Psoas muscle (tissue), 7 donors: ENCODE measurements at regions not wholly inside any gene's neighbourhood (a gene's known extent, or its start where the extent isn't known, plus 50 kb on each side); places are given as distances from the start of the nearest gene placed in this dataset.
A peak's percentile ranks its signal among the peaks of the same experiment; 100 is the strongest.

ENCODE experiments used
- ATAC-seq, 4 donors: fragments of 200-7000 bp; cut with Tn5 transposase; one replicate each; pipeline ENCODE4 v1.9.1; 2020; ENCODE audit warnings: moderate library complexity in 3 of 4, mild to moderate bottlenecking in 2 of 4
- DNase-seq, 2 donors: peaks; one replicate each; pipeline ENCODE4 v3.0.0-alpha.2; 2020
- H3K27ac ChIP-seq: fragments of 200-600 bp; one replicate; pipeline ENCODE4 v1.8.0; 2022
- H3K27me3 ChIP-seq, 3 donors: fragments of 200-600 bp in 1 of 3; one replicate each; pipeline versions ENCODE4 v1.6.1 to v1.8.0; 2013 to 2022; ENCODE audit warnings: low read length in 2 of 3, mild to moderate bottlenecking in 2 of 3, moderate library complexity in 1 of 3; ENCODE audit not compliant: insufficient read depth in 3 of 3
- H3K36me3 ChIP-seq, 2 donors: fragments of 200-600 bp in 1 of 2; one replicate each; pipeline versions ENCODE4 v1.6.1 to v1.8.0; 2013 to 2022; ENCODE audit warnings: low read depth in 1 of 2, mild to moderate bottlenecking in 1 of 2, moderate library complexity in 1 of 2; ENCODE audit not compliant: insufficient read depth in 1 of 2
- H3K4me1 ChIP-seq: fragments of 200-600 bp; one replicate; pipeline ENCODE4 v1.8.0; 2022
- H3K4me3 ChIP-seq: fragments of 200-600 bp; one replicate; pipeline ENCODE4 v1.8.0; 2022; ENCODE audit warnings: mild to moderate bottlenecking
- H3K9me3 ChIP-seq: fragments of 200-600 bp; one replicate; pipeline ENCODE4 v1.8.0; 2022
- WGBS, 3 donors: extraction: QIAGEN DNeasy Blood & Tissue Kit; methylation state at CpG; one replicate each; pipeline versions ENCODE4 v1.1.6 to v1.1.7; 2013; 5-methylcytosine and 5-hydroxymethylcytosine counted together
- intact Hi-C, 2 donors: fragments of 100-400 bp; cut with DNase I; formaldehyde crosslinking; loops; one replicate each; pipeline versions ENCODE4 v1.11.0 to v1.14.2; 2022
- TF ChIP-seq, protein P1 (sequence below): fragments of 200-600 bp; IDR thresholded peaks from one replicate; pipeline ENCODE4 v1.8.0; 2022; ENCODE audit warnings: antibody characterized with exemption
- donor health status: healthy with polysubstance abuse.
- donor health status: DM: no; HTN: no; CAD: no; lungs with moderate emphysema.
- donor health status: Bipolar disorder and iron deficiency.
- donor health status: healthy.
- donor health status: DM: yes; HTN: yes; CAD: no.
- donor health status: DM: no; HTN: no; CAD: no.
- donor health status: DM: yes; HTN: yes; CAD: no.

DNA sequence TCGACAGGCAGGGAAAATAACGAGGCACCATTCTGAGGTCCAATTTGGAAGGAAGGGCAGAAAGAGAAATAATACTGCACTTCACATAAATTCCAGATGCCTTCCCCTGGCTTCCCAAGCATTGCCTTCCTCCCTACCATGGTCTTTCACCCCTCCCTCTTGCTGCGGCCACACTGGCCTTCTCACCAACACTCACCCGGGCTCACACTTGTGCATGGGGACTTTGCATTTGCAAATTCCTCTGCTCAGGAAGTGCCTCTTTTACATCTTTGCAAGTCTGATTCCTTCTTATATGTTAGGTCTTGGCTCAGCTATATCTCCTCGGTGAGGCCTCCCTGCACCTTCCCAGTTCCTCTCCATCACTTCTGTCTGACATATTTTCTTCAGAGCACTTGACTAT is 199.4 kb downstream of the CHIC2 start:
- 82 to 86% (median 86%) methylated on average over 5 of the region's 5 CpGs for WGBS, 3 donors
- intact Hi-C loops, result no loop called here
- ATAC-seq, result no peak

DNA sequence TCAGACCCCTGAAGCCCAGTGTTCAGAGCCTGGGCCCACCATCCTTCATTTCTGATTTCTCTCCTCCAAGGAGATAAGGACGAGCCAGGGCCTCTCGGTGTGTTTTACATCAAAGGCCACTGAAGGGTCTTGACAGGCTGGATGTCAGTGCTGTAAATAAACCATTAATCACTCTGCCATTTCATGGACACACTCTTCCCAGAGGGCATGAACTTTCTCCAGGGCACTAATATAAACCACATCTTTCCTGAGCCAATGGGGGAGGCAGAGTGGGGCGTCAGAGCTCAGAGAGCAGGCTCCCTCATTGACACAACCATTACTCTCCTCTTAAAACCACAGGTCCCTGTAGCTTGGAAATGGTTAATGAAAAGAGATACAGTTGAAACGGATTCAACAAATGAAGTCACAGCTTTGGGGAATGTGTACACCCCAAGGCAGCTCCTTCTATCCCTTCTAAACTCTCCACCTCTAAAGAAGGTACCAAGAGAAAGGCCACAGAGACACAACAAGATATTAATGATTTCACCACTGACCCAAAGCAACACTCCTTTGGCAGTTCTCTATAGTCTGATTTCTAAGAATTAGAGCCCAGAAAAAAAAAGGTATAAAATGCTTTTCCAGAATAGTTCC is 200.6 kb downstream of the CHIC2 start:
- Histone ChIP-seq H3K9me3 (no peaks in the 10 kb centered on the region), H3K27me3 (no peaks in the 10 kb centered on the region), H3K4me3 (no peak overlapping the region), H3K4me1 (no peaks in the 10 kb centered on the region), H3K27ac (no peak overlapping the region), H3K36me3 (no peaks in the 10 kb centered on the region)
- intact Hi-C loops, result no loop called here
- WGBS, 3 donors, result 51 to 54% (median 54%) methylated on average over 4 of the region's 4 CpGs
- ATAC-seq (no peak), DNase-seq (no peak)
- TF ChIP-seq, protein P1, sequence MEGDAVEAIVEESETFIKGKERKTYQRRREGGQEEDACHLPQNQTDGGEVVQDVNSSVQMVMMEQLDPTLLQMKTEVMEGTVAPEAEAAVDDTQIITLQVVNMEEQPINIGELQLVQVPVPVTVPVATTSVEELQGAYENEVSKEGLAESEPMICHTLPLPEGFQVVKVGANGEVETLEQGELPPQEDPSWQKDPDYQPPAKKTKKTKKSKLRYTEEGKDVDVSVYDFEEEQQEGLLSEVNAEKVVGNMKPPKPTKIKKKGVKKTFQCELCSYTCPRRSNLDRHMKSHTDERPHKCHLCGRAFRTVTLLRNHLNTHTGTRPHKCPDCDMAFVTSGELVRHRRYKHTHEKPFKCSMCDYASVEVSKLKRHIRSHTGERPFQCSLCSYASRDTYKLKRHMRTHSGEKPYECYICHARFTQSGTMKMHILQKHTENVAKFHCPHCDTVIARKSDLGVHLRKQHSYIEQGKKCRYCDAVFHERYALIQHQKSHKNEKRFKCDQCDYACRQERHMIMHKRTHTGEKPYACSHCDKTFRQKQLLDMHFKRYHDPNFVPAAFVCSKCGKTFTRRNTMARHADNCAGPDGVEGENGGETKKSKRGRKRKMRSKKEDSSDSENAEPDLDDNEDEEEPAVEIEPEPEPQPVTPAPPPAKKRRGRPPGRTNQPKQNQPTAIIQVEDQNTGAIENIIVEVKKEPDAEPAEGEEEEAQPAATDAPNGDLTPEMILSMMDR, result no peak

More for the DNA sequence above, 199.4 kb downstream of the CHIC2 start:
- no peak overlapping the region for H3K4me3 ChIP-seq
- no peaks in the 10 kb centered on the region for H3K9me3 ChIP-seq
- no peaks in the 10 kb centered on the region for H3K27me3 ChIP-seq
- no peak overlapping the region for H3K27ac ChIP-seq
- H3K36me3 ChIP-seq, result no peaks in the 10 kb centered on the region
- H3K4me1 ChIP-seq, result no peaks in the 10 kb centered on the region
- no peak for DNase-seq
- TF ChIP-seq, protein P1, result no peak

DNA sequence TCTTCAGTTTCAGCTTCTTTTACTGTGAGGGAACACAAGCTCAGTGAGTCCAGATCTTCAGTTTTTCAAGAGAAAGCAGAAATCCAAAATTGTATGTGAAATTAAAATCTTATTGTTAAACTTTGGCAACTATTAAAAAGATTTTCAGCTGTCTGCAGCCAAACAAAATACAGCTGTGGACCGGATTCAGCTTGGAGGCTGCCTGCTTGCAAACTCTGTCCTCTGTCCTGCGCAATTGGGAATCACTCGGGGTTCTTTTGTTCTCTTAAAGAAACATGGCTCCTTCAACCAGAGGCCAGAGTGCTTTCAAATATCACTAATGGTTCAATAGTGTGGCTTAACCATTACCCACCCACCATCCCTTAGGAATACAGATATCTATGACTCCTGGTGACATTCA is 201.2 kb downstream of the CHIC2 start:
- H3K4me3 ChIP-seq, result no peak overlapping the region
- DNase-seq (peak in 1 of 2 donors; percentile 21), ATAC-seq (peak in 1 of 4 donors; percentile 72)
- peak overlapping the region; percentile 44 for H3K27ac ChIP-seq
- H3K27me3 ChIP-seq, result no peaks in the 10 kb centered on the region
- WGBS, 3 donors, result 34 to 36% (median 36%) methylated on average over 3 of the region's 3 CpGs
- H3K36me3 ChIP-seq, result no peaks in the 10 kb centered on the region
- intact Hi-C loops, result no loop called here
- H3K9me3 ChIP-seq, result no peaks in the 10 kb centered on the region
- no peaks in the 10 kb centered on the region for H3K4me1 ChIP-seq
- TF ChIP-seq, protein P1, result no peak

DNA sequence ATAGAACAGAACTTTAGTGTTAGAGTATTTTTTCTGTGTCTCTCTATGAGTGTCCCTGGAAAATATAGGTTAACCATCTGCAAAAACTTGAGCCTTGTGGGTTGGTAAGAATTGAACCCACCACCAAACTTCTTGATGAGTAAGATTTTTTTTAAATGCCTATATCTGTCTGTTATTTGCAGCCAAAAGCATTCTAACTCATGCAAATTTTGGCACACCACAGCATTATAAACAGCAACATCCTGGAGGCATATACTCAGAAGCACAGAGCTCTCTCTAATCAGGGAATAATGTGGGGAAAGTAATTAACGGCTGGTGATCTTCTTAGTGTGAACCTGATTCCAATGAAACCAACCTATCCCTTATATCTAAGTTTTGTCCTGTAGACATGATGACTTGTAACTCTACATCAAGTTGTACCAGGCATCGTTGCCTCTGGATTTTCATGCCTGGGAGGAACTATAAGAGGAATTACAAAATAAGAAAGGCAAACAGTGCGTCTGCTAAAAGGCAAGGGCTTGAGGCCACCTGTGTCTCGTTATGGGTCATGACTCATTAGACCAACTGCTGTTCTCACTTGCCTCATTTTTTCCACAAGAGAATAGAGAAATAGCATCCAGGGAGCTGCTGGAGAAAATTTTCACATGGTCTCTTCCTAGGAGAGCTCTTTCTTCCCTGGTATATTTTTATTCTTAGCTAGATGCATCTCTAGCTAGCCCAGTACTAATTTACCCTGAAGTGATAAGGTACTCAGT is 202.4 kb downstream of the CHIC2 start:
- 28 to 39% (median 30%) methylated on average over 4 of the region's 4 CpGs for WGBS, 3 donors
- intact Hi-C loops, result no loop called here
- TF ChIP-seq, protein P1, result no peak
- Histone ChIP-seq H3K36me3 (no peaks in the 10 kb centered on the region), H3K4me3 (no peak overlapping the region), H3K27ac (no peak overlapping the region), H3K4me1 (no peaks in the 10 kb centered on the region), H3K9me3 (no peaks in the 10 kb centered on the region), H3K27me3 (no peaks in the 10 kb centered on the region)
- DNase-seq, result peak in 1 of 2 donors; percentile 25
- peak; percentile 34 to 68 (median 56) for ATAC-seq
